ENCODE measurements at regions not wholly inside any gene's neighbourhood (a gene's known extent, or its start where the extent isn't known, plus 50 kb on each side); places are given as distances from the start of the nearest gene placed in this dataset.

DNA sequence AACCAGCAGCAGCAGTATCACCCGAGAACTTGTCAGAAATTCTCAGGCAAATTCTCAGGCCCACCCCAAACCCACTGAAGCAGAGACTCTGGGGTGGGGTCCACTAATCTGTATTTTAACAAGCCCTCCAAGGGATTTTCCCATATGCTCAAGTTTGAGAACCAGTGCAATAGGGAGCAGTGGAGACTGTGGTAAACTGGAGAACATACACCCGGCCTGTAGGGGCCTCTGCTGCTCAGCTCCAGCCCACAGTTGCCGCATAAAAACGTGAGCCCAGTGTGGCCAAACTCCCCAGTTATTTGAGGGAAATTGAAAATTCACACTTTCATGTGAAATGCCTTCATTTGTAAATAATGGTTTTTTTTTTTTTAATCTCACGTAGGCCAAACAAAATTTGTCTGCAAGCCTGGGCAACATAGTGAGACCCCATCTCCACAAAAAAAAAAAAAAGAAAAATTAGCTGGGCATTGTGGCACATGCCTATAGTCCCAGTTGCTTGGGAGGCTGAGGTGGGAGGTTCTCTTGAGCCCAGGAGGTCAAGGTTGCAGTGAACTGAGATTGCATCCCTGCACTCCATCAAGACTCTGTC lies 97.6 kb upstream of the ZMIZ1 start:
- H3K27ac Mint-ChIP-seq (ENCODE audit: unreplicated experiment): no peak overlapping the region

DNA sequence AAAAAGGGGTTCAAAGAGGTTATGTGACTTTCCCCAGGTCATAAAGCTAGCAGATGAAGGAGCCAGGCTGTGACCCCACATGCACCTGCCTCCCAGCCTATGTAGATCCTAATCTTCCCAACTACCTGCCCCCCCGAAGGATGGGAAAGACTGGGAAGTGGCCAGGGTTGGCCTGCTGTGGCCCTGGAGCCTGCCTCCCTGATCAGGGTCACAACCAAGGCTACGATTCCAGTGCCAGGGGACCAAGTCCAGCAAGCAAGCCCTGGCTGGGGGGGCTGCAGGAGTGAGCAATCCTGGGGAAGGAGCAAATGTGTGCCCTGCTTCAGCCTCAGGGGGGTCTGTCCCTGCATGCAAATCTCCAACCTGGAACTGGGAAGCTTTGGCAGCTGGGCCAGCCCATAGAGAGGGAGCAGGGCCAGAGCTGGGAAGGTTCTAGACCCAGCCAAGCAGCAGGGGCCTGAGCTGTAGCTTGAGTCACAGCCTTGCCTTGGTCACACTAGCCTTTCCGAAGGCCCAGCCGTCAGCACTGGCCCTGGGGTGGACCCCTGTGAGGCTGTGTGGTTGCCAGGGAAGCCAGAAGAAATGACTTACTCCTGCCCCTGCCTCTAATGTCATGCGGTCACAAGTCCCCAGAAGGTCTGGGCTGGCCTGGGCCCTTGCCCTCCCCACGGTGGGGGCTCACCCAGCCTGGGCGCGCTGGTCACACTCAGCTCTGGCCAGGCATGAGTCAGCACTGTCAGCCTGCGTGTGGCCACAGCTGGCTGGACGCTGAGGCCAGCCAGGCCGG lies 96.4 kb upstream of the ZMIZ1 start:
- no peaks in the 10 kb centered on the region for H3K9me3 Mint-ChIP-seq (ENCODE audit: low read depth)
- H3K4me3 Mint-ChIP-seq (ENCODE audit: unreplicated experiment): peak overlapping the region; percentile 60
- TF ChIP-seq, protein P1, sequence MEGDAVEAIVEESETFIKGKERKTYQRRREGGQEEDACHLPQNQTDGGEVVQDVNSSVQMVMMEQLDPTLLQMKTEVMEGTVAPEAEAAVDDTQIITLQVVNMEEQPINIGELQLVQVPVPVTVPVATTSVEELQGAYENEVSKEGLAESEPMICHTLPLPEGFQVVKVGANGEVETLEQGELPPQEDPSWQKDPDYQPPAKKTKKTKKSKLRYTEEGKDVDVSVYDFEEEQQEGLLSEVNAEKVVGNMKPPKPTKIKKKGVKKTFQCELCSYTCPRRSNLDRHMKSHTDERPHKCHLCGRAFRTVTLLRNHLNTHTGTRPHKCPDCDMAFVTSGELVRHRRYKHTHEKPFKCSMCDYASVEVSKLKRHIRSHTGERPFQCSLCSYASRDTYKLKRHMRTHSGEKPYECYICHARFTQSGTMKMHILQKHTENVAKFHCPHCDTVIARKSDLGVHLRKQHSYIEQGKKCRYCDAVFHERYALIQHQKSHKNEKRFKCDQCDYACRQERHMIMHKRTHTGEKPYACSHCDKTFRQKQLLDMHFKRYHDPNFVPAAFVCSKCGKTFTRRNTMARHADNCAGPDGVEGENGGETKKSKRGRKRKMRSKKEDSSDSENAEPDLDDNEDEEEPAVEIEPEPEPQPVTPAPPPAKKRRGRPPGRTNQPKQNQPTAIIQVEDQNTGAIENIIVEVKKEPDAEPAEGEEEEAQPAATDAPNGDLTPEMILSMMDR (IDR thresholded peaks at IDR 0.05): no peak
- H3K27me3 Mint-ChIP-seq (ENCODE audit: low read depth): no peaks in the 10 kb centered on the region
- H3K4me1 Mint-ChIP-seq (ENCODE audit: low read depth): peaks cover 47% of the 10 kb centered on the region
- no peaks in the 10 kb centered on the region for H3K36me3 Mint-ChIP-seq (ENCODE audit: low read depth)
- peak overlapping the region; percentile 96 for H3K27ac Mint-ChIP-seq (ENCODE audit: unreplicated experiment)
- DNase-seq (ENCODE audit: low spot score): no peak

More for the DNA sequence above, 97.6 kb upstream of the ZMIZ1 start:
- Mint-ChIP-seq H3K27me3 (ENCODE audit: low read depth) (no peaks in the 10 kb centered on the region), H3K4me3 (ENCODE audit: unreplicated experiment) (no peak overlapping the region), H3K36me3 (ENCODE audit: low read depth) (no peaks in the 10 kb centered on the region), H3K4me1 (ENCODE audit: low read depth) (peaks cover 37% of the 10 kb centered on the region), H3K9me3 (ENCODE audit: low read depth) (no peaks in the 10 kb centered on the region)
- TF ChIP-seq, protein P1 (IDR thresholded peaks at IDR 0.05): peak; percentile 36
- no peak for DNase-seq (ENCODE audit: low spot score)

DNA sequence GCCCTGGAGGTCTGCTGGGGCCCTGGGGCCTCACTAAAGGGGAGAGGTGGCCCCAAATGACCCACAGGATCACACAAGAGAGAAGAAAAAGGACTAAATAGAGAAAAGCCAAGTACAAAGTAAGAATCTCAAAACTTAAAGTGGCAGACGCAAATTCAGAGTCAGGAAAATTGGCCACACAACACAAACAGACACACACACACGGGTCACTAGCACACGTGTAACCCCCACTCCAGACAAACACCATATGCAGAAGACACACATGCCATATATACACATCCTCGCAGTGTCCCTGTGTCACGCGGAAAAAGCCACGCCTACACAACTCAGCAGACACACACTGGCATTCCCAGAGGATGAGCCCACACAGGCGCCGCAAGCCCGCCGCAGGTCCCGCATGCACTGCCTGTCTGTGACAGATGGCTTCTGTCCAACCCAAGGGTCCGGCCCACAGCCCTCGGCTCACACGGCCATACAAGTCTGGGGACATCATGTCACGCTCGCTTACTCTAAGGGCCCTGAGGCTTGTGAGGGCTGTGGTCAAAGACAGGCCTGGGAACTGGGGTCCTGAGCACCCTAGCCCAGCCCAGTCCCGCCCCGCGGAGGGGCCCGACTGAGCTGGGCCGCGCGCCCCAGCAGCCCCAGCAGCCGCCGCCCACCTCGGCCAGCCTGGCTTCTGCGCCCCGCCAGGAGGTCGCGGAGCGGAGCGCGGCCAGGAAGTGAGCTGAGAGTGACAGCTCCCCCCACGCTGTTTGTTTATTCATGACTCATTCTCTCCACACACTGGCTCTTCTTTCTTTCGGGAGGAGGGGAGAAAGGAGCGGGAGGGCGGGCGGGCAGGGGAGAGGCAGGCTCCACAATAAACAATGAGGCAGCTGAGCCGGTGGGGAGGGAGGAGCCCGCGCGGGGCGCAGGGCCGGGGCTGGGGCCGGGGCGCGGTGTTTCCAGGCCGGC lies 95.5 kb upstream of the ZMIZ1 start:
- Mint-ChIP-seq H3K4me1 (ENCODE audit: low read depth) (peaks cover 56% of the 10 kb centered on the region), H3K9me3 (ENCODE audit: low read depth) (no peaks in the 10 kb centered on the region), H3K27ac (ENCODE audit: unreplicated experiment) (peak overlapping the region; percentile 96), H3K36me3 (ENCODE audit: low read depth) (no peaks in the 10 kb centered on the region), H3K4me3 (ENCODE audit: unreplicated experiment) (peak overlapping the region; percentile 60), H3K27me3 (ENCODE audit: low read depth) (no peaks in the 10 kb centered on the region)
- TF ChIP-seq, protein P1 (IDR thresholded peaks at IDR 0.05): no peak
- DNase-seq (ENCODE audit: low spot score): no peak

DNA sequence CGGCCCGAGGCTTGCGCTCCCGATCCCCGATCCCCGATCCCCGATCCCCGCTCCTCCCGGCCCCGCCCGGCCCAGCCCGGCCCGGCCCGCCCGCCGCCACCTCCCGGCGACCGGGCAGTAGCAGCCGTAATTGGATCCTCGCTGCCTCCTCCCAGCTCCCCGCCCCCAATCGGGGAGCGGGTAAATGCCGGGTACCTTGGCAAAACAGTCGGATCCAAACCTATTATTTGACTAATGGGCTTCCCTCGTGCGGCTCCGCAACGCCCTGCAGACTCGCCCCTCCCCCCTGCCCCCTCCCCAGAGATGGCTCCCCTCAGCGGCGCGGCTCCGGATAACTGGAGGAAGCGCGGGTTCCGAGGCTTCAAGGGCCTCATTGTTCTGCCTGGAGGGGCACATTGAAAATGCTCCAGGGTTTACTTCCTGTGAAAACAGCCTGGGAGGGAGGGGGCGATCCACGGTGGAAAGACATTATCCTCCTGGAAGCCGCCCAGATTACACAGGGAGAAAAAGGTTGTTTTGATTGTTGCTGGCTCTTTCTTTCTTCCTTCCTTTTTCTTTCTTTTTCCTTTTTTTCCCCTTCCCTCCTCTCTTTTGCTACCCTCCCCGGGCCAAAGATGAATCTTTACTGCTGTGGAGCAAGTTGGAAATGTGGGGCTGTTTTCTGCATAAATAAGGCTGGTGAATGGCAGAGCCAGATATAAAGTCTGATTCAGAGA lies 94.7 kb upstream of the ZMIZ1 start:
- TF ChIP-seq, protein P1 (IDR thresholded peaks at IDR 0.05): peak; percentile 48
- H3K9me3 Mint-ChIP-seq (ENCODE audit: low read depth): no peaks in the 10 kb centered on the region
- DNase-seq (ENCODE audit: low spot score): no peak
- H3K27me3 Mint-ChIP-seq (ENCODE audit: low read depth): no peaks in the 10 kb centered on the region
- peak overlapping the region; percentile 69 for H3K4me3 Mint-ChIP-seq (ENCODE audit: unreplicated experiment)
- H3K4me1 Mint-ChIP-seq (ENCODE audit: low read depth): peaks cover 58% of the 10 kb centered on the region
- H3K27ac Mint-ChIP-seq (ENCODE audit: unreplicated experiment): peak overlapping the region; percentile 100
- H3K36me3 Mint-ChIP-seq (ENCODE audit: low read depth): no peaks in the 10 kb centered on the region
